MCF 10A (cell line): ENCODE measurements at regions not wholly inside any gene's neighbourhood (a gene's known extent, or its start where the extent isn't known, plus 50 kb on each side); places are given as distances from the start of the nearest gene placed in this dataset.

Experiments
- BruUV-seq: library from RNA; stranded (reverse); fragments of 400-500 nt; replicated peaks from 2 replicates; lab custom pipeline; 2021; lab: Mats Ljungman, UMichigan
- CTCF ChIA-PET: fragments of 300-600 bp; sonication (Branson Sonifier 250); formaldehyde crosslinking; extraction: SDS; loops from one replicate; lab custom pipeline; 2021; ENCODE audit warnings: antibody characterized with exemption, inconsistent platforms; lab: Yijun Ruan, JAX
- POLR2A ChIA-PET: fragments of 300-600, 350-650 bp; sonication (Branson Sonifier 250); formaldehyde crosslinking; extraction: SDS; loops from one replicate; lab custom pipeline; 2020; ENCODE audit warnings: antibody characterized with exemption, inconsistent platforms; lab: Yijun Ruan, JAX
- DNase-seq: peaks from one replicate; pipeline ENCODE4 v3.0.0-alpha.2; 2018; ENCODE audit not compliant: unreplicated experiment
- H3K27ac Mint-ChIP-seq: one replicate; pipeline ENCODE4 v1.8.0; 2022; ENCODE audit warnings: mild to moderate bottlenecking, low read depth, mixed read lengths; ENCODE audit not compliant: unreplicated experiment
- H3K27me3 Mint-ChIP-seq: one replicate; pipeline ENCODE4 v1.8.0; 2022; ENCODE audit warnings: mixed read lengths; ENCODE audit not compliant: insufficient read depth, unreplicated experiment
- H3K36me3 Mint-ChIP-seq: one replicate; pipeline ENCODE4 v1.8.0; 2022; ENCODE audit warnings: mild to moderate bottlenecking, moderate library complexity, mixed read lengths; ENCODE audit not compliant: insufficient read depth, unreplicated experiment
- H3K4me1 Mint-ChIP-seq: one replicate; pipeline ENCODE4 v1.8.0; 2022; ENCODE audit warnings: mixed read lengths; ENCODE audit not compliant: insufficient read depth, unreplicated experiment
- H3K4me3 Mint-ChIP-seq: one replicate; pipeline ENCODE4 v1.8.0; 2022; ENCODE audit warnings: mild to moderate bottlenecking, moderate library complexity, mixed read lengths; ENCODE audit not compliant: unreplicated experiment
- H3K9me3 Mint-ChIP-seq: one replicate; pipeline ENCODE4 v1.8.0; 2022; ENCODE audit warnings: mixed read lengths; ENCODE audit not compliant: unreplicated experiment
- intact Hi-C: fragments of 100-400 bp; cut with micrococcal nuclease; formaldehyde crosslinking; loops from 2 replicates; pipeline ENCODE4 v1.14.1; 2022
- TF ChIP-seq, protein P1 (sequence below): fragments of 200-600 bp; IDR thresholded peaks from one replicate; pipeline ENCODE4 v1.8.0; 2022; ENCODE audit warnings: antibody characterized with exemption, mild to moderate bottlenecking; ENCODE audit not compliant: unreplicated experiment

DNA sequence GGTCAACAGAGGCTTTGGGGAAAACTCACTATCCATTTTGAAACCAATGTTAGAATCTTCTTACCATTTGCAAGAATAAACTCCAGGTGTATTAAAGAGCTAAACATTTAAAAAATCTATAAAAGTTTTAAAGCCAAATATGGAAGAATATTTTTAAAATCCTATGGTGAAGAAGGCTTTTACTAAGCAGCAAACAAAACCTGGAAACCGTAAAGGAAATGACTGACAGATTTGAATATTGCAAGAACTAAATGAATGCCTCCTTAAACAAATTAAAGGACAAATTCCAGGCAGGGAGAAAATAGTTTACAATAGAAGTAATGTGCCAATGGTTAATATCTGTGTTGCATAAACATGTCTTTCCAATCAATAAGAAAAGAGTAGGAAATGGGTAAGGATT is 68.1 kb downstream of the KLF15 start:
- CTCF ChIA-PET = interaction anchor here (1.3 kb wide), 1 partner anchor 156 kb away, joined by 3 read pairs; no protein-coding TSS in a partner anchor
- H3K4me3 Mint-ChIP-seq = no peak overlapping the region
- peaks cover 10% of the 10 kb centered on the region for H3K4me1 Mint-ChIP-seq
- DNase-seq = no peak
- BruUV-seq = no TSS peak
- POLR2A ChIA-PET = no interaction called here
- H3K27ac Mint-ChIP-seq = no peak overlapping the region
- TF ChIP-seq, protein P1, sequence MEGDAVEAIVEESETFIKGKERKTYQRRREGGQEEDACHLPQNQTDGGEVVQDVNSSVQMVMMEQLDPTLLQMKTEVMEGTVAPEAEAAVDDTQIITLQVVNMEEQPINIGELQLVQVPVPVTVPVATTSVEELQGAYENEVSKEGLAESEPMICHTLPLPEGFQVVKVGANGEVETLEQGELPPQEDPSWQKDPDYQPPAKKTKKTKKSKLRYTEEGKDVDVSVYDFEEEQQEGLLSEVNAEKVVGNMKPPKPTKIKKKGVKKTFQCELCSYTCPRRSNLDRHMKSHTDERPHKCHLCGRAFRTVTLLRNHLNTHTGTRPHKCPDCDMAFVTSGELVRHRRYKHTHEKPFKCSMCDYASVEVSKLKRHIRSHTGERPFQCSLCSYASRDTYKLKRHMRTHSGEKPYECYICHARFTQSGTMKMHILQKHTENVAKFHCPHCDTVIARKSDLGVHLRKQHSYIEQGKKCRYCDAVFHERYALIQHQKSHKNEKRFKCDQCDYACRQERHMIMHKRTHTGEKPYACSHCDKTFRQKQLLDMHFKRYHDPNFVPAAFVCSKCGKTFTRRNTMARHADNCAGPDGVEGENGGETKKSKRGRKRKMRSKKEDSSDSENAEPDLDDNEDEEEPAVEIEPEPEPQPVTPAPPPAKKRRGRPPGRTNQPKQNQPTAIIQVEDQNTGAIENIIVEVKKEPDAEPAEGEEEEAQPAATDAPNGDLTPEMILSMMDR = no peak
- H3K9me3 Mint-ChIP-seq = no peaks in the 10 kb centered on the region
- intact Hi-C loops = no loop called here
- no peaks in the 10 kb centered on the region for H3K27me3 Mint-ChIP-seq
- no peaks in the 10 kb centered on the region for H3K36me3 Mint-ChIP-seq

DNA sequence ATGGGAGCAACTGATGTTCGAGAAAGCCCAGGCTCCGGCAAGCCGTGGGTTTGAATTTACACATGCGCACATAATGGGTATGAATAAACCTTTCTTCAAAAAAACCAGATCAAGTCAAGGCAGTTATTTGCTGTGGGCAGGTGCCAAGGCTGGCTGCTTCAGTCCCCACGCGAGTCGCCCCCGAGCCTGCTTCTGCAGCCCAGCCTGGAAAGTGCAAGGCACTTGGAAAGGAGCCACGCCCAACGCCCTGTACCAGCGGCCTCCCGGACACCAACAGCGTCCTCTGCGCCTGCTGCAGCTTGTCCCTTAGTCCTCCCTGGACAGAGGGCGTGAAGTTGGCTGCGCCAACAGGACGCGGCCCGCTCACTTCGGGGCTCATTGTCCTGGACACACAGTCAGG is 68.9 kb downstream of the KLF15 start:
- POLR2A ChIA-PET = no interaction called here
- Mint-ChIP-seq H3K36me3 (no peaks in the 10 kb centered on the region), H3K27ac (no peak overlapping the region), H3K27me3 (no peaks in the 10 kb centered on the region), H3K4me3 (no peak overlapping the region), H3K9me3 (no peaks in the 10 kb centered on the region), H3K4me1 (peaks cover 10% of the 10 kb centered on the region)
- BruUV-seq = no TSS peak
- CTCF ChIA-PET = no interaction called here
- TF ChIP-seq, protein P1 = no peak
- DNase-seq = no peak
- intact Hi-C loops = no loop called here

DNA sequence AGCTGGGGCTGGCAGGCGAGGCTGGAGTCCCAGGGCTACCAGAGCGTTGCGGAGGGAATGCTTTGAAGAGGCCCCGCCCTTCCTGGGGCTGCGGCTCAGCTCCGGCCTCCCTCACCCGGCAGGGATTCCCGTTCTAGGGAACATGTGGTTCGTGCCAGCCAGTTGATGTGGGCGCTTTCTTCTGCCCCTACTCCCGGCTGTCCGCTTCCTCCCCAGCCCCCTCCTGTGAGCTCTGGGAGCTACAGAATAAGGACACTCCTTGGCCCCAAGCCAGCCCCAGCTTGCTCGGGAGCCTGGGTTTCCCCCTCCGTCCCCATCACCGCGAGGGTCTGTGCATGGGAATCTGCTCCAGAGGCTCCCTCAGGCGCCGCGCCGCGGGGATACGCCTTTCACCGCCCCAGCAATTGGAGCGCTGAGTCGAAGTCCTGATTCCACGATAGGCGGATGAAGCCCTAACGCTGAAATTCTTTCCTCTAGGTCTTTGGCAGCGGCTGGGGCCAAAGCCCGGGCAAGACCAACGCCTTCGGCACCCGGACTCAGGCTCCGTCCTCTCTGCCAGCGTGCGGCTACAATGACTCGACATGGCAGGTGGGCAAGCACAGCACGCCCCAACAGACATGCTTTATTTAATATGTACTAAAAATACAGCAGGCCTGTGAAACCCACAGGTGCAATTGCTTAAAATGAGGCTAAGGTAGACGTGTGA is 69.5 kb downstream of the KLF15 start:
- TF ChIP-seq, protein P1 = no peak
- intact Hi-C loops = no loop called here
- H3K36me3 Mint-ChIP-seq = no peaks in the 10 kb centered on the region
- no peak overlapping the region for H3K27ac Mint-ChIP-seq
- H3K4me3 Mint-ChIP-seq = no peak overlapping the region
- BruUV-seq = no TSS peak
- ChIA-PET CTCF (interaction anchor here (0.6 kb wide), 1 partner anchor 218 kb away, joined by 3 read pairs; no protein-coding TSS in a partner anchor), POLR2A (no interaction called here)
- H3K27me3 Mint-ChIP-seq = no peaks in the 10 kb centered on the region
- no peaks in the 10 kb centered on the region for H3K9me3 Mint-ChIP-seq
- DNase-seq = peak; percentile 39
- H3K4me1 Mint-ChIP-seq = peaks cover 10% of the 10 kb centered on the region

DNA sequence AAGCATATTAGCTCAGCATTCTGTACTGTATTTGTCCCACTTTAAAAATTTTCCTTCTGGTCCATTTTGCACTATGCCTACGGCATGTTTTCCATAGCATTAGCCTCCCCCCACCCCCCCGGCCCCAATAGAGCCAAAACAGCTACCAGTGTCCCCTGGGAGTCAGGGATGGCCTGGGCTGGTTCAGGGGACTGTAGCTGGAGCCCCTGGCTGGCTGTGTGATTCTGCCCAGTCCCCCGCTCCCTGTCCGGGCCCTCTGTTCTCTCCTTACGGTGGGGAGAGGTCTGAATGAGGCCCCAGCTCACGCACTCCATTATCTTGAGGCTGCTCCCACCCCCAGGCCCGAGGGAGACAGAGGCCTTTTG is 70.1 kb downstream of the KLF15 start:
- Mint-ChIP-seq H3K4me1 (peaks cover 10% of the 10 kb centered on the region), H3K27ac (no peak overlapping the region), H3K36me3 (no peaks in the 10 kb centered on the region), H3K27me3 (no peaks in the 10 kb centered on the region), H3K4me3 (no peak overlapping the region), H3K9me3 (no peaks in the 10 kb centered on the region)
- BruUV-seq = no TSS peak
- intact Hi-C loops = no loop called here
- POLR2A ChIA-PET = no interaction called here
- TF ChIP-seq, protein P1 = no peak
- no peak for DNase-seq
- CTCF ChIA-PET = interaction anchor here (0.6 kb wide), 1 partner anchor 217 kb away, joined by 3 read pairs; no protein-coding TSS in a partner anchor
